ENCODE measurements at regions not wholly inside any gene's neighbourhood (a gene's known extent, or its start where the extent isn't known, plus 50 kb on each side); places are given as distances from the start of the nearest gene placed in this dataset.

GRCh38 chr2:158034198-158034866 is 67.3 kb upstream of the UPP2 start:
- Histone ChIP-seq H3K27me3 (no peaks in the 10 kb centered on the region), H3K36me3 (no peaks in the 10 kb centered on the region), H3K9me3 (no peaks in the 10 kb centered on the region), H3K27ac (no peak overlapping the region), H3K4me3 (no peak overlapping the region), H3K4me1 (no peaks in the 10 kb centered on the region)
- ATAC-seq: peak; percentile 92
- TF ChIP-seq CTCF (IDR thresholded peaks at IDR 0.05): peak; percentile 37 to 54
- intact Hi-C loops (cut with DNase I): no loop called here
- peak in 2 of 4 donors; percentile 37 to 69 for DNase-seq

GRCh38 chr2:158031371-158031770 is 70.3 kb upstream of the UPP2 start:
- Histone ChIP-seq H3K36me3 (no peaks in the 10 kb centered on the region), H3K4me1 (no peaks in the 10 kb centered on the region), H3K9me3 (no peaks in the 10 kb centered on the region), H3K4me3 (no peak overlapping the region), H3K27ac (no peak overlapping the region), H3K27me3 (no peaks in the 10 kb centered on the region)
- DNase-seq (no peak), ATAC-seq (no peak)
- no peak for TF ChIP-seq CTCF (IDR thresholded peaks at IDR 0.05)
- intact Hi-C loops (cut with DNase I): no loop called here

- DNase-seq (no peak), ATAC-seq (no peak)
- no peak for TF ChIP-seq CTCF (IDR thresholded peaks at IDR 0.05)
- Histone ChIP-seq H3K4me3 (no peak overlapping the region), H3K27me3 (no peaks in the 10 kb centered on the region), H3K27ac (no peak overlapping the region), H3K4me1 (no peaks in the 10 kb centered on the region), H3K9me3 (no peaks in the 10 kb centered on the region), H3K36me3 (no peaks in the 10 kb centered on the region)
- intact Hi-C loops (cut with DNase I): no loop called here
Observed at GRCh38 chr2:158025255-158025996, 76.2 kb upstream of the UPP2 start.

GRCh38 chr2:158024288-158024898 is 77.3 kb upstream of the UPP2 start:
- ATAC-seq: peak; percentile 84
- no peak for DNase-seq
- Histone ChIP-seq H3K36me3 (no peaks in the 10 kb centered on the region), H3K27ac (no peak overlapping the region), H3K4me1 (no peaks in the 10 kb centered on the region), H3K4me3 (no peak overlapping the region), H3K9me3 (no peaks in the 10 kb centered on the region), H3K27me3 (no peaks in the 10 kb centered on the region)
- intact Hi-C loops (cut with DNase I): loop anchor here in 1 of 2 donors (5.0 kb wide), 1 partner anchor 728 kb away; no protein-coding TSS in a partner anchor
- TF ChIP-seq CTCF (IDR thresholded peaks at IDR 0.05): peak; percentile 72 to 79

- no peak for DNase-seq
- H3K36me3 ChIP-seq: no peaks in the 10 kb centered on the region
- H3K4me3 ChIP-seq: no peak overlapping the region
- no peaks in the 10 kb centered on the region for H3K9me3 ChIP-seq
- intact Hi-C loops (cut with DNase I): loop anchor here in 1 of 2 donors (5.0 kb wide), 1 partner anchor 729 kb away; no protein-coding TSS in a partner anchor
- no peaks in the 10 kb centered on the region for H3K4me1 ChIP-seq
- H3K27me3 ChIP-seq: no peaks in the 10 kb centered on the region
- ATAC-seq: no peak
- H3K27ac ChIP-seq: no peak overlapping the region
- no peak for TF ChIP-seq CTCF (IDR thresholded peaks at IDR 0.05)
Observed at GRCh38 chr2:158022888-158023287, 78.8 kb upstream of the UPP2 start.

Measured in left lung (tissue), 4 donors.